Heart left ventricle (tissue), 13 donors: ENCODE measurements at regions not wholly inside any gene's neighbourhood (a gene's known extent, or its start where the extent isn't known, plus 50 kb on each side); places are given as distances from the start of the nearest gene placed in this dataset.

Source experiments
- POLR2A ChIP-seq, 2 donors: fragments of 450-650 bp; IDR thresholded peaks; one replicate each; pipeline ENCODE4 v1.6.1; 2017; ENCODE audit warnings: antibody characterized with exemption in 2 of 2, mild to moderate bottlenecking in 2 of 2, moderate library complexity in 2 of 2
- TF ChIP-seq, protein P1 (sequence below), 12 donors: fragments of 200-600 bp; sonication (generic) in 4 of 12; IDR thresholded peaks; one replicate each; pipeline versions ENCODE4 v1.5.0 to v1.8.0; 2018 to 2022; ENCODE audit warnings: antibody characterized with exemption in 12 of 12, mild to moderate bottlenecking in 5 of 12
- donor health status: ischemic (EF 13 %, LVEDD 7.1; RV severe dilation, severe dysfunction).
- donor health status: DM: no; HTN: yes; CAD: no.
- donor health status: DM: no; HTN: no; CAD: no.
- donor health status: ischemic (EF 25% LVEDD 6.9; RV normal size, moderate dysfunction).
- donor health status: ischemic (EF 25% LVEDD 5.7; RV mildly dilated, moderate dysfunction).
- donor health status: ischemic (EF 35%, LVEDD 5.7; RV mildly dilated, moderate dysfunction).
- donor health status: nonischemic (EF 11% LVEDD 7.7; RV severe dilation, severe dysfunction).
- donor health status: DM: yes; HTN: yes; CAD: no.
- donor health status: PGD.
- donor health status: ischemic (EF 29% LVEDD 5.4; RV normal size, mild dysfunction).
- donor health status: nonischemic (EF 23%, LVEDD 6.1; RV moderate dilation, normal function).

DNA sequence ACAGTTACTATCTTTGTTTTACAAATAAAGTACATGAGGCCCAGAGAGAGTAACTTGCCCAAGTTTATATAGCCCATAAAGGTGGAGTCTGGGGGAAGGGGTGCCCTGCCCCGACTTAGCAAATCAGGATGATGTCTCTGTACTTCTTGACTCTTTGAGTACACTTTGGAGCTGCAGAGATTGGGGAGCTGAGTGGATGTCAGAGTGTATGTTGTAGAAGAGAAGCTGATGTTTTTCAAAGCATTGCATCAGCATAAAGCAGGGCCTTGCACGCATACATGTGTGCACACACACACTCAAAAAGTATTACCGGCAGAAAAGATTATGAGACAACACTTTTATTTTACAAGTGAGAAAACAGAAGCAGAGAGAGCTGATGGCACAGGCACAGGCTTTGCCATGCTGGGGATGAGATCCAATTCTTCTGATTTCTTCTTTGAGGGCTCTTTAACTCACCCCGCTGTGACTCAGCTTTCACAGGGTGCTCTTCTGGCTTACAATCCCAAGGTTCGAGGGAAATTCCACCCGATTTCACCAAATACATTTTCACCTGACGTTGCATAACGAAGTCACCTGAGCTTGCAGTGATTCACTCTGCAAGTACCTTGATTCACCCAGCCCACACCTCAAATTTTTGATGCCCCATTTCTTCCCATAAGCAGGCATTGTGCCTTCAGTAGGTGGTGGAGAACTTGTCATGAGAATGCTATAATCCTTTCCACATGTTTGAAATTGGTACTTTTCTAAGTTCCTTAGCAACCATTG lies 292.8 kb upstream of the BOD1L1 start:
- TF ChIP-seq, protein P1, sequence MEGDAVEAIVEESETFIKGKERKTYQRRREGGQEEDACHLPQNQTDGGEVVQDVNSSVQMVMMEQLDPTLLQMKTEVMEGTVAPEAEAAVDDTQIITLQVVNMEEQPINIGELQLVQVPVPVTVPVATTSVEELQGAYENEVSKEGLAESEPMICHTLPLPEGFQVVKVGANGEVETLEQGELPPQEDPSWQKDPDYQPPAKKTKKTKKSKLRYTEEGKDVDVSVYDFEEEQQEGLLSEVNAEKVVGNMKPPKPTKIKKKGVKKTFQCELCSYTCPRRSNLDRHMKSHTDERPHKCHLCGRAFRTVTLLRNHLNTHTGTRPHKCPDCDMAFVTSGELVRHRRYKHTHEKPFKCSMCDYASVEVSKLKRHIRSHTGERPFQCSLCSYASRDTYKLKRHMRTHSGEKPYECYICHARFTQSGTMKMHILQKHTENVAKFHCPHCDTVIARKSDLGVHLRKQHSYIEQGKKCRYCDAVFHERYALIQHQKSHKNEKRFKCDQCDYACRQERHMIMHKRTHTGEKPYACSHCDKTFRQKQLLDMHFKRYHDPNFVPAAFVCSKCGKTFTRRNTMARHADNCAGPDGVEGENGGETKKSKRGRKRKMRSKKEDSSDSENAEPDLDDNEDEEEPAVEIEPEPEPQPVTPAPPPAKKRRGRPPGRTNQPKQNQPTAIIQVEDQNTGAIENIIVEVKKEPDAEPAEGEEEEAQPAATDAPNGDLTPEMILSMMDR (IDR thresholded peaks at IDR 0.05), result no peak
- no peak for TF ChIP-seq POLR2A (IDR thresholded peaks at IDR 0.05)
